ENCODE measurements at regions not wholly inside any gene's neighbourhood (a gene's known extent, or its start where the extent isn't known, plus 50 kb on each side); places are given as distances from the start of the nearest gene placed in this dataset.

- peaks cover 23% of the 10 kb centered on the region for H3K9me3 ChIP-seq (ENCODE audit: control insufficient read depth, insufficient read depth, low read length)
- H3K36me3 ChIP-seq (ENCODE audit: control insufficient read depth, insufficient read depth, low read length) = no peaks in the 10 kb centered on the region
- H3K9ac ChIP-seq (ENCODE audit: low read depth, low read length) = peak overlapping the region; percentile 1; the same call in 1 of the 2 replicates
- no peaks in the 10 kb centered on the region for H3K27me3 ChIP-seq (ENCODE audit: control insufficient read depth, insufficient read depth, low read length)
- H3K4me1 ChIP-seq (ENCODE audit: control insufficient read depth, insufficient read depth, low read length) = peaks cover 56% of the 10 kb centered on the region
- H3K27ac ChIP-seq (ENCODE audit: low read depth, low read length) = peak overlapping the region; percentile 97
- H3K4me3 ChIP-seq (ENCODE audit: low read depth, low read length) = 0 out of 2 replicates have a peak overlapping the region, but pooled peaks have one; percentile 1
Observed at GRCh38 chr3:16658004-16658924, 53.0 kb upstream of the DAZL start.

GRCh38 chr3:16658925-16659793 is 53.9 kb upstream of the DAZL start:
- 0 out of 2 replicates have a peak overlapping the region, but pooled peaks have one; percentile 1 for H3K4me3 ChIP-seq (ENCODE audit: low read depth, low read length)
- H3K27me3 ChIP-seq (ENCODE audit: control insufficient read depth, insufficient read depth, low read length) = no peaks in the 10 kb centered on the region
- H3K36me3 ChIP-seq (ENCODE audit: control insufficient read depth, insufficient read depth, low read length) = no peaks in the 10 kb centered on the region
- peaks cover 23% of the 10 kb centered on the region for H3K9me3 ChIP-seq (ENCODE audit: control insufficient read depth, insufficient read depth, low read length)
- H3K4me1 ChIP-seq (ENCODE audit: control insufficient read depth, insufficient read depth, low read length) = peaks cover 57% of the 10 kb centered on the region
- H3K9ac ChIP-seq (ENCODE audit: low read depth, low read length) = peak overlapping the region; percentile 1; the same call in 1 of the 2 replicates
- H3K27ac ChIP-seq (ENCODE audit: low read depth, low read length) = peak overlapping the region; percentile 97

- H3K27ac ChIP-seq (ENCODE audit: low read depth, low read length) = peak overlapping the region; percentile 84
Observed at GRCh38 chr3:16663854-16664712, 58.9 kb upstream of the DAZL start.

GRCh38 chr3:16665282-16665741 is 60.1 kb upstream of the DAZL start:
- Histone ChIP-seq H3K27me3 (ENCODE audit: control insufficient read depth, insufficient read depth, low read length) (no peaks in the 10 kb centered on the region), H3K9ac (ENCODE audit: low read depth, low read length) (peak overlapping the region; percentile 10; the same call in 1 of the 2 replicates), H3K4me3 (ENCODE audit: low read depth, low read length) (no peak overlapping the region), H3K27ac (ENCODE audit: low read depth, low read length) (peak overlapping the region; percentile 84), H3K36me3 (ENCODE audit: control insufficient read depth, insufficient read depth, low read length) (no peaks in the 10 kb centered on the region), H3K9me3 (ENCODE audit: control insufficient read depth, insufficient read depth, low read length) (peaks cover 23% of the 10 kb centered on the region), H3K4me1 (ENCODE audit: control insufficient read depth, insufficient read depth, low read length) (peaks cover 27% of the 10 kb centered on the region)

More at GRCh38 chr3:16663854-16664712, 58.9 kb upstream of the DAZL start:
- Histone ChIP-seq H3K9ac (ENCODE audit: low read depth, low read length) (peak overlapping the region; percentile 10; the same call in 1 of the 2 replicates), H3K36me3 (ENCODE audit: control insufficient read depth, insufficient read depth, low read length) (no peaks in the 10 kb centered on the region), H3K27me3 (ENCODE audit: control insufficient read depth, insufficient read depth, low read length) (no peaks in the 10 kb centered on the region), H3K4me3 (ENCODE audit: low read depth, low read length) (no peak overlapping the region), H3K9me3 (ENCODE audit: control insufficient read depth, insufficient read depth, low read length) (peaks cover 23% of the 10 kb centered on the region), H3K4me1 (ENCODE audit: control insufficient read depth, insufficient read depth, low read length) (peaks cover 30% of the 10 kb centered on the region)

GRCh38 chr3:16666206-16666605 is 61.0 kb upstream of the DAZL start:
- no peak overlapping the region for H3K27ac ChIP-seq (ENCODE audit: low read depth, low read length)
- H3K27me3 ChIP-seq (ENCODE audit: control insufficient read depth, insufficient read depth, low read length) = no peaks in the 10 kb centered on the region
- H3K9me3 ChIP-seq (ENCODE audit: control insufficient read depth, insufficient read depth, low read length) = peaks cover 15% of the 10 kb centered on the region
- H3K9ac ChIP-seq (ENCODE audit: low read depth, low read length) = no peak overlapping the region
- H3K4me3 ChIP-seq (ENCODE audit: low read depth, low read length) = no peak overlapping the region
- H3K4me1 ChIP-seq (ENCODE audit: control insufficient read depth, insufficient read depth, low read length) = peaks cover 36% of the 10 kb centered on the region
- H3K36me3 ChIP-seq (ENCODE audit: control insufficient read depth, insufficient read depth, low read length) = no peaks in the 10 kb centered on the region

- H3K4me1 ChIP-seq (ENCODE audit: control insufficient read depth, insufficient read depth, low read length) = peaks cover 50% of the 10 kb centered on the region
- H3K36me3 ChIP-seq (ENCODE audit: control insufficient read depth, insufficient read depth, low read length) = no peaks in the 10 kb centered on the region
- no peak overlapping the region for H3K4me3 ChIP-seq (ENCODE audit: low read depth, low read length)
- peaks cover 4% of the 10 kb centered on the region; the same call in 1 of the 2 replicates for H3K9me3 ChIP-seq (ENCODE audit: control insufficient read depth, insufficient read depth, low read length)
- H3K27ac ChIP-seq (ENCODE audit: low read depth, low read length) = no peak overlapping the region
- H3K9ac ChIP-seq (ENCODE audit: low read depth, low read length) = no peak overlapping the region
- H3K27me3 ChIP-seq (ENCODE audit: control insufficient read depth, insufficient read depth, low read length) = no peaks in the 10 kb centered on the region
Observed at GRCh38 chr3:16667633-16668032, 62.4 kb upstream of the DAZL start.

GRCh38 chr3:16668776-16669545 is 63.7 kb upstream of the DAZL start:
- H3K4me1 ChIP-seq (ENCODE audit: control insufficient read depth, insufficient read depth, low read length) = peaks cover 54% of the 10 kb centered on the region
- no peaks in the 10 kb centered on the region for H3K27me3 ChIP-seq (ENCODE audit: control insufficient read depth, insufficient read depth, low read length)
- no peak overlapping the region for H3K9ac ChIP-seq (ENCODE audit: low read depth, low read length)
- H3K9me3 ChIP-seq (ENCODE audit: control insufficient read depth, insufficient read depth, low read length) = peaks cover 10% of the 10 kb centered on the region
- H3K4me3 ChIP-seq (ENCODE audit: low read depth, low read length) = no peak overlapping the region
- H3K27ac ChIP-seq (ENCODE audit: low read depth, low read length) = no peak overlapping the region
- H3K36me3 ChIP-seq (ENCODE audit: control insufficient read depth, insufficient read depth, low read length) = no peaks in the 10 kb centered on the region

- peaks cover 22% of the 10 kb centered on the region for H3K9me3 ChIP-seq (ENCODE audit: control insufficient read depth, insufficient read depth, low read length)
- peak overlapping the region; percentile 95 for H3K27ac ChIP-seq (ENCODE audit: low read depth, low read length)
- 0 out of 2 replicates have a peak, but pooled peaks cover 5% of the 10 kb centered on the region for H3K36me3 ChIP-seq (ENCODE audit: control insufficient read depth, insufficient read depth, low read length)
- H3K9ac ChIP-seq (ENCODE audit: low read depth, low read length) = peak overlapping the region; percentile 12; the same call in 1 of the 2 replicates
- no peak overlapping the region for H3K4me3 ChIP-seq (ENCODE audit: low read depth, low read length)
- H3K4me1 ChIP-seq (ENCODE audit: control insufficient read depth, insufficient read depth, low read length) = peaks cover 42% of the 10 kb centered on the region
- H3K27me3 ChIP-seq (ENCODE audit: control insufficient read depth, insufficient read depth, low read length) = no peaks in the 10 kb centered on the region
Observed at GRCh38 chr3:16670191-16670590, 65.0 kb upstream of the DAZL start.

- H3K4me3 ChIP-seq (ENCODE audit: low read depth, low read length) = no peak overlapping the region; the same call in 1 of the 2 replicates
- H3K36me3 ChIP-seq (ENCODE audit: control insufficient read depth, insufficient read depth, low read length) = 0 out of 2 replicates have a peak, but pooled peaks cover 5% of the 10 kb centered on the region
- no peaks in the 10 kb centered on the region for H3K27me3 ChIP-seq (ENCODE audit: control insufficient read depth, insufficient read depth, low read length)
- H3K27ac ChIP-seq (ENCODE audit: low read depth, low read length) = peak overlapping the region; percentile 95
- peaks cover 39% of the 10 kb centered on the region for H3K4me1 ChIP-seq (ENCODE audit: control insufficient read depth, insufficient read depth, low read length)
- H3K9me3 ChIP-seq (ENCODE audit: control insufficient read depth, insufficient read depth, low read length) = peaks cover 37% of the 10 kb centered on the region
- H3K9ac ChIP-seq (ENCODE audit: low read depth, low read length) = peak overlapping the region; percentile 40; the same call in 1 of the 2 replicates
Observed at GRCh38 chr3:16671690-16672089, 66.5 kb upstream of the DAZL start.
